ENCODE measurements at regions not wholly inside any gene's neighbourhood (a gene's known extent, or its start where the extent isn't known, plus 50 kb on each side); places are given as distances from the start of the nearest gene placed in this dataset.
A peak's percentile ranks its signal among the peaks of the same experiment; 100 is the strongest.

- H3K4me1 Mint-ChIP-seq, result peaks cover 5% of the 10 kb centered on the region
- H3K27ac Mint-ChIP-seq, result no peak overlapping the region
- H3K27me3 Mint-ChIP-seq (ENCODE audit: low read depth), result no peaks in the 10 kb centered on the region
- H3K36me3 Mint-ChIP-seq (ENCODE audit: low read depth), result no peaks in the 10 kb centered on the region
- no peak overlapping the region for H3K4me3 Mint-ChIP-seq
- H3K9me3 Mint-ChIP-seq, result no peaks in the 10 kb centered on the region
- no peak for TF ChIP-seq CTCF (IDR thresholded peaks at IDR 0.05; ENCODE audit: unreplicated experiment in 3 of 3)
Observed at GRCh38 chr15:35929740-35930444, 383.9 kb upstream of the DPH6 start.

- Mint-ChIP-seq H3K4me1 (peaks cover 5% of the 10 kb centered on the region), H3K9me3 (no peaks in the 10 kb centered on the region), H3K36me3 (ENCODE audit: low read depth) (no peaks in the 10 kb centered on the region), H3K27ac (peak overlapping the region in 1 of 3 experiments; percentile 76), H3K27me3 (ENCODE audit: low read depth) (no peaks in the 10 kb centered on the region), H3K4me3 (no peak overlapping the region)
- TF ChIP-seq CTCF (IDR thresholded peaks at IDR 0.05; ENCODE audit: unreplicated experiment in 3 of 3), result no peak
Observed at GRCh38 chr15:35931799-35932341, 385.9 kb upstream of the DPH6 start.

GRCh38 chr15:35932531-35932930 lies 386.6 kb upstream of the DPH6 start:
- no peaks in the 10 kb centered on the region for H3K27me3 Mint-ChIP-seq (ENCODE audit: low read depth)
- no peak overlapping the region for H3K4me3 Mint-ChIP-seq
- H3K4me1 Mint-ChIP-seq, result peaks cover 5% of the 10 kb centered on the region
- no peak overlapping the region for H3K27ac Mint-ChIP-seq
- no peaks in the 10 kb centered on the region for H3K9me3 Mint-ChIP-seq
- H3K36me3 Mint-ChIP-seq (ENCODE audit: low read depth), result no peaks in the 10 kb centered on the region
- no peak for TF ChIP-seq CTCF (IDR thresholded peaks at IDR 0.05; ENCODE audit: unreplicated experiment in 3 of 3)

- no peaks in the 10 kb centered on the region for H3K27me3 Mint-ChIP-seq (ENCODE audit: low read depth)
- TF ChIP-seq CTCF (IDR thresholded peaks at IDR 0.05; ENCODE audit: unreplicated experiment in 3 of 3), result no peak
- no peak overlapping the region for H3K4me3 Mint-ChIP-seq
- H3K4me1 Mint-ChIP-seq, result peaks cover 5% of the 10 kb centered on the region
- no peaks in the 10 kb centered on the region for H3K36me3 Mint-ChIP-seq (ENCODE audit: low read depth)
- H3K27ac Mint-ChIP-seq, result no peak overlapping the region
- no peaks in the 10 kb centered on the region for H3K9me3 Mint-ChIP-seq
Observed at GRCh38 chr15:35933531-35933930, 387.6 kb upstream of the DPH6 start.

GRCh38 chr15:35934383-35935049 lies 388.6 kb upstream of the DPH6 start:
- no peak for TF ChIP-seq CTCF (IDR thresholded peaks at IDR 0.05; ENCODE audit: unreplicated experiment in 3 of 3)
- Mint-ChIP-seq H3K27ac (no peak overlapping the region), H3K36me3 (ENCODE audit: low read depth) (no peaks in the 10 kb centered on the region), H3K4me3 (no peak overlapping the region), H3K9me3 (no peaks in the 10 kb centered on the region), H3K27me3 (ENCODE audit: low read depth) (no peaks in the 10 kb centered on the region), H3K4me1 (peaks cover 5% of the 10 kb centered on the region)

Data from nephron (organoid).